Stimulated activated CD8-positive, alpha-beta memory T cell treated with anti-CD3 and anti-CD28 coated beads, Interleukin-15, amount 100 ng/mL, for 1 hour (primary cell): ENCODE measurements at regions not wholly inside any gene's neighbourhood (a gene's known extent, or its start where the extent isn't known, plus 50 kb on each side); places are given as distances from the start of the nearest gene placed in this dataset.

ENCODE experiments used
- DNase-seq: peaks from one replicate; pipeline ENCODE4 v3.0.0-alpha.2; 2020; ENCODE audit warnings: low read depth

DNA sequence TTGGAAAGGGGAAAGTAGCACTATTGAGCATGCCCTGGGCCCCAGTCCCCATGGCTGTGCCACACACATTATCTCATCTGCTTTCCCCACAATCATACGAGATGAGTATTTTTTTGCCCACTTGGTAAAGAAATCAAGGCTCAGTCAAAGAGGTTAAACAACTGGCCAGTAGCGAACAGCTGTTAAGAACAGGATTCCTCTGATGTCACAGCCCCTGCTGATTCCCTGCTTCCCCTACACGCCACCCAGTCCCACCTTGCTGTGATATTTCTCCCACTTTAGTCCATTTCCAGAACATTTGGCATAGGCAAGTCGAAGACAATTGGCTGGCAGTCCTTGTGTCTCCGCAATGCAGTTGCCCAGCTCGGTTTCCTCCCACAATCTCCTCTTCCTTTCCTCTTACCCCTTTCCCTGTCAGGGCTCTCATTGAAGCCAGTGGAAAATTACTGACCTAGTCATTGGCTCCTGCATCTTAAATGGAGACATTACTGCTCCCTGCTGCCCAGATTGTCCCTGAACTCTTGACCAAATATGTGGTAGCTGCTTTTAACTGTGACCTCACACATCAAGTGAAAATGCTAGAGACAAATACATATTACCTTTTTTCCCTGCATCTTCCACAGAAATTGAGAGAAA is 56.5 kb upstream of the EEPD1 start:
- DNase-seq: no peak

DNA sequence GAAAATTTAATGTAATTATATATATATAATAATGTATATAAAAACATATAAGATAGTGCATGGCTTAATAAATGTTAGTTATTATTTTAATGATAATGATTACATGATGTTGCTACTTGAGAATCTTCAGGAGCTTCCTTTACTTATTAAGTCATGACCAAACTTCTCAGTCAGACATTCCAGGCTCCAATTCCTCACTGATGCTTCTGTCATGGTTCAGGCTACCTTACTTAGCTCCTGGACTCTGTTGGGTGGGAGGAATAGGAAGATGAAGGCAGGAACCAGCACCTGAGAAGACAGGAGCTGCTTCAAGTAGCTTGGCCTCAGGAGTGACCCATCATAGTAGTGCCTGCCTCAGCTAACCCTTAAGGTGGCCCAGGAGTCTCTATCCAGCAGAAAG is 55.0 kb upstream of the EEPD1 start:
- no peak for DNase-seq

DNA sequence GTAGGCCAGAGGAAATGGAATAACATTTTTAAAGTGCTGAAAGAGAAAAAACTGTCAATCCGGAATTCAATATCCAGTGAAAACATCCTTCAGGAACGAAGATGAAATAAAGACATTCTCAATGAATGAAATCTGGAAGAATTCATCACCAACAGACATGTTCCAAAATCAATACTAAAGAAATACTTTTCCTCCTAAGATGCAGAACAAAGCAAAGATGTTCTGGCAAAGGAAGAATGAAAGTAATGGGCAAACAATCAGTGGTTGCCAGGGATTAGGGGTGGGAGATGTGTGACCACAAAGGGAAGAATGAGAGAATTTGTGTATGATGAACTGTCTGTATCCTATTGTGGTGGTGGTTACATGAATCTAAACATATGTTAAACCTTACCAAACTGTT is 52.8 kb upstream of the EEPD1 start:
- DNase-seq: no peak

GRCh38 chr7:36100634-36101033 is 52.4 kb upstream of the EEPD1 start:
- DNase-seq: no peak
